Fibroblast of lung (primary cell): ENCODE measurements at regions not wholly inside any gene's neighbourhood (a gene's known extent, or its start where the extent isn't known, plus 50 kb on each side); places are given as distances from the start of the nearest gene placed in this dataset.
"Not testable (repeated sequence)": the region's sequence is repeated elsewhere in the genome, so short reads cannot be mapped to it uniquely, and the experiment has no call there.

Source experiments
- CTCF ChIP-seq, 2 donors: IDR thresholded peaks in 1 of 2; conservative IDR thresholded peaks in 1 of 2; 1 replicate in 1 of 2; 2 replicates in 1 of 2; pipeline ENCODE4 v1.5.1; 2011 to 2012; ENCODE audit warnings: low read length in 2 of 2, control low read depth in 1 of 2, inconsistent platforms in 1 of 2, low read depth in 1 of 2, mild to moderate bottlenecking in 1 of 2
- EZH2 ChIP-seq: IDR thresholded peaks from 2 replicates; pipeline ENCODE4 v1.5.1; 2012; ENCODE audit warnings: low read length, control low read depth, mild to moderate bottlenecking; ENCODE audit errors: missing control alignments

- not testable (repeated sequence) for TF ChIP-seq EZH2
- TF ChIP-seq CTCF (conservative IDR thresholded peaks at IDR 0.05 in 1 of 2, IDR thresholded peaks at IDR 0.05 in 1 of 2; ENCODE audit: low read depth in 1 of 2, low read length in 2 of 2), result peak; percentile 27 to 61
These were observed 85.7 kb downstream of the LGALS9B start for GRCh38 chr17:20381358-20382300.
